HCT116 (cell line): ENCODE measurements at regions not wholly inside any gene's neighbourhood (a gene's known extent, or its start where the extent isn't known, plus 50 kb on each side); places are given as distances from the start of the nearest gene placed in this dataset.

Experiments
- JUND ChIP-seq: IDR thresholded peaks from 2 replicates; pipeline ENCODE4 v1.6.1; 2012
- POLR2AphosphoS5 ChIP-seq: IDR thresholded peaks from 2 replicates; pipeline ENCODE4 v1.6.1; 2011; ENCODE audit warnings: mild to moderate bottlenecking, low read depth, low read length, moderate library complexity
- RAD21 ChIP-seq: IDR thresholded peaks from 2 replicates; pipeline ENCODE4 v1.6.1; 2012; ENCODE audit warnings: low read depth, mild to moderate bottlenecking
- SP1 ChIP-seq: IDR thresholded peaks from 2 replicates; pipeline ENCODE4 v1.6.1; 2012; ENCODE audit warnings: low read depth
- TF ChIP-seq, protein P1 (sequence below), 3 experiments: fragments of 200-600 bp in 1 of 3; sonication (generic) in 1 of 3; IDR thresholded peaks in 2 of 3; conservative IDR thresholded peaks in 1 of 3; 2 replicates each; pipeline ENCODE4 v1.5.1; 2012 to 2017; ENCODE audit warnings: low read depth in 2 of 3, low read length in 2 of 3, antibody characterized with exemption in 1 of 3, borderline replicate concordance in 1 of 3, control low read depth in 1 of 3, mild to moderate bottlenecking in 1 of 3, mixed read lengths in 1 of 3, mixed run types in 1 of 3, moderate library complexity in 1 of 3; ENCODE audit not compliant: insufficient read depth in 1 of 3
- TF ChIP-seq, protein P2 (sequence below): IDR thresholded peaks from 2 replicates; pipeline ENCODE4 v1.6.1; 2012

DNA sequence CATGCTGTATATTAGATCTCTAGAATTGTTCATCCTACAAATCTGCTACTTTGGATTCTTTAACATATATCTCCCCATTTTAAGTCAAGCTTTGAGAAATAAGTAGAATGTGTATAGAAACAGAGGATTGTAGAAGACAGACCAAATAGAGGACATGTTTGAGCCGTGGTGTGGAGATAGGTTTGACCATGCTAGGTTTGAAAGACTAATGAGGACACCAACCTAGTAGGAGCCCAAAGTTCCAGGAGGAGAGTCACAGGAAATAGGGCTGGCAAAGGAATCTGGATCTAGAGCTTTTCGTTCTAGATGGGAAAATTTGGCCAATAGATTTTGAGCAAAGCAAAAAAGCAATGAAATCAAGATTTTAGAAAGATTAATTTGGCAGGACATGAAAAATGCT, 60.5 kb upstream of the TBX20 start:
- TF ChIP-seq RAD21 = no peak
- TF ChIP-seq, protein P1, sequence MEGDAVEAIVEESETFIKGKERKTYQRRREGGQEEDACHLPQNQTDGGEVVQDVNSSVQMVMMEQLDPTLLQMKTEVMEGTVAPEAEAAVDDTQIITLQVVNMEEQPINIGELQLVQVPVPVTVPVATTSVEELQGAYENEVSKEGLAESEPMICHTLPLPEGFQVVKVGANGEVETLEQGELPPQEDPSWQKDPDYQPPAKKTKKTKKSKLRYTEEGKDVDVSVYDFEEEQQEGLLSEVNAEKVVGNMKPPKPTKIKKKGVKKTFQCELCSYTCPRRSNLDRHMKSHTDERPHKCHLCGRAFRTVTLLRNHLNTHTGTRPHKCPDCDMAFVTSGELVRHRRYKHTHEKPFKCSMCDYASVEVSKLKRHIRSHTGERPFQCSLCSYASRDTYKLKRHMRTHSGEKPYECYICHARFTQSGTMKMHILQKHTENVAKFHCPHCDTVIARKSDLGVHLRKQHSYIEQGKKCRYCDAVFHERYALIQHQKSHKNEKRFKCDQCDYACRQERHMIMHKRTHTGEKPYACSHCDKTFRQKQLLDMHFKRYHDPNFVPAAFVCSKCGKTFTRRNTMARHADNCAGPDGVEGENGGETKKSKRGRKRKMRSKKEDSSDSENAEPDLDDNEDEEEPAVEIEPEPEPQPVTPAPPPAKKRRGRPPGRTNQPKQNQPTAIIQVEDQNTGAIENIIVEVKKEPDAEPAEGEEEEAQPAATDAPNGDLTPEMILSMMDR (IDR thresholded peaks at IDR 0.05 in 2 of 3, conservative IDR thresholded peaks at IDR 0.05 in 1 of 3; ENCODE audit: borderline replicate concordance in 1 of 3, insufficient read depth in 1 of 3, low read depth in 2 of 3, low read length in 2 of 3) = no peak
- TF ChIP-seq, protein P2, sequence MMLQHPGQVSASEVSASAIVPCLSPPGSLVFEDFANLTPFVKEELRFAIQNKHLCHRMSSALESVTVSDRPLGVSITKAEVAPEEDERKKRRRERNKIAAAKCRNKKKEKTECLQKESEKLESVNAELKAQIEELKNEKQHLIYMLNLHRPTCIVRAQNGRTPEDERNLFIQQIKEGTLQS = no peak
- no peak for TF ChIP-seq POLR2AphosphoS5
- TF ChIP-seq SP1 = no peak
- no peak for TF ChIP-seq JUND
